ENCODE measurements at regions not wholly inside any gene's neighbourhood (a gene's known extent, or its start where the extent isn't known, plus 50 kb on each side); places are given as distances from the start of the nearest gene placed in this dataset.

GRCh38 chr1:232105561-232105960, 479.0 kb downstream of the DISC1 start:
- TF ChIP-seq CTCF (IDR thresholded peaks at IDR 0.05), result no peak
- H3K27me3 ChIP-seq, result no peaks in the 10 kb centered on the region
- H3K4me3 ChIP-seq, result no peak overlapping the region
- intact Hi-C loops (cut with DNase I), result no loop called here
- DNase-seq (no peak), ATAC-seq (no peak)
- no peaks in the 10 kb centered on the region for H3K9me3 ChIP-seq
- H3K4me1 ChIP-seq, result no peaks in the 10 kb centered on the region
- H3K27ac ChIP-seq, result no peak overlapping the region
- H3K36me3 ChIP-seq, result no peaks in the 10 kb centered on the region

GRCh38 chr1:232101231-232101630, 474.6 kb downstream of the DISC1 start:
- no peak overlapping the region for H3K4me3 ChIP-seq
- H3K27me3 ChIP-seq, result no peaks in the 10 kb centered on the region
- no peak for TF ChIP-seq CTCF (IDR thresholded peaks at IDR 0.05)
- no peaks in the 10 kb centered on the region for H3K4me1 ChIP-seq
- ATAC-seq (no peak), DNase-seq (no peak)
- no peaks in the 10 kb centered on the region for H3K9me3 ChIP-seq
- intact Hi-C loops (cut with DNase I), result no loop called here
- no peaks in the 10 kb centered on the region for H3K36me3 ChIP-seq
- H3K27ac ChIP-seq, result no peak overlapping the region

GRCh38 chr1:232096751-232097150, 470.2 kb downstream of the DISC1 start:
- H3K36me3 ChIP-seq, result no peaks in the 10 kb centered on the region
- no peak overlapping the region for H3K4me3 ChIP-seq
- no peak overlapping the region for H3K27ac ChIP-seq
- ATAC-seq (no peak), DNase-seq (no peak)
- intact Hi-C loops (cut with DNase I), result no loop called here
- no peaks in the 10 kb centered on the region for H3K27me3 ChIP-seq
- no peaks in the 10 kb centered on the region for H3K4me1 ChIP-seq
- TF ChIP-seq CTCF (IDR thresholded peaks at IDR 0.05), result no peak
- H3K9me3 ChIP-seq, result no peaks in the 10 kb centered on the region

Measured in upper lobe of right lung (tissue), 1 donor.